Stimulated activated CD8-positive, alpha-beta memory T cell treated with anti-CD3 and anti-CD28 coated beads, Interleukin-4, amount 100 ng/mL, for 24 hours (primary cell): ENCODE measurements at regions not wholly inside any gene's neighbourhood (a gene's known extent, or its start where the extent isn't known, plus 50 kb on each side); places are given as distances from the start of the nearest gene placed in this dataset.
"Not testable (repeated sequence)": the region's sequence is repeated elsewhere in the genome, so short reads cannot be mapped to it uniquely, and the experiment has no call there.

Source experiments
- DNase-seq: peaks from one replicate; pipeline ENCODE4 v3.0.0-alpha.2; 2020; ENCODE audit warnings: low read depth

- no peak for DNase-seq
Measured at GRCh38 chr10:21364196-21365114, 161.0 kb downstream of the SKIDA1 start.

- DNase-seq, result no peak
Measured at GRCh38 chr10:21363731-21364104, 161.8 kb downstream of the SKIDA1 start.

- DNase-seq, result no peak
Measured at GRCh38 chr10:21363092-21363730, 162.3 kb downstream of the SKIDA1 start.

GRCh38 chr10:21359202-21359601 is 166.3 kb downstream of the SKIDA1 start:
- no peak for DNase-seq

GRCh38 chr10:21355591-21356011 is 169.9 kb downstream of the SKIDA1 start:
- no peak for DNase-seq

GRCh38 chr10:21352886-21353285 is 172.6 kb downstream of the SKIDA1 start:
- DNase-seq, result no peak

- DNase-seq, result not testable (repeated sequence)
Measured at GRCh38 chr10:21351594-21351993, 173.9 kb downstream of the SKIDA1 start.

GRCh38 chr10:21349912-21350286 is 175.6 kb downstream of the SKIDA1 start:
- DNase-seq, result no peak

- DNase-seq, result no peak
Measured at GRCh38 chr10:21347785-21348170, 177.7 kb downstream of the SKIDA1 start.

- DNase-seq, result no peak
Measured at GRCh38 chr10:21347043-21347784, 178.3 kb downstream of the SKIDA1 start.

GRCh38 chr10:21343087-21343486 is 182.4 kb downstream of the SKIDA1 start:
- DNase-seq, result no peak

GRCh38 chr10:21342499-21342898 is 183.0 kb downstream of the SKIDA1 start:
- DNase-seq, result not testable (repeated sequence)

- no peak for DNase-seq
Measured at GRCh38 chr10:21340331-21340730, 185.2 kb downstream of the SKIDA1 start.

GRCh38 chr10:21337171-21337792 is 188.2 kb downstream of the SKIDA1 start:
- DNase-seq, result no peak

GRCh38 chr10:21336476-21337170 is 188.9 kb downstream of the SKIDA1 start:
- no peak for DNase-seq

- no peak for DNase-seq
Measured at GRCh38 chr10:21334891-21335696, 190.4 kb downstream of the SKIDA1 start.

- DNase-seq, result no peak
Measured at GRCh38 chr10:21330628-21331020, 194.9 kb downstream of the SKIDA1 start.

- no peak for DNase-seq
Measured at GRCh38 chr10:21329995-21330627, 195.4 kb downstream of the SKIDA1 start.

- DNase-seq, result no peak
Measured at GRCh38 chr10:21327289-21327993, 198.0 kb downstream of the SKIDA1 start.
